Spinal cord (tissue), 9 donors: ENCODE measurements at regions not wholly inside any gene's neighbourhood (a gene's known extent, or its start where the extent isn't known, plus 50 kb on each side); places are given as distances from the start of the nearest gene placed in this dataset.
A peak's percentile ranks its signal among the peaks of the same experiment; 100 is the strongest.

ENCODE experiments used
- DNase-seq, 6 donors: peaks; one replicate each; pipeline versions ENCODE4 v3.0.0 to v3.0.0-alpha.2; 2013 to 2015; ENCODE audit warnings: low spot score in 6 of 6, low read depth in 4 of 6
- H3K27ac ChIP-seq: one replicate; pipeline ENCODE4 v1.5.1; 2013; ENCODE audit warnings: low read depth, low read length, control low read depth
- H3K27me3 ChIP-seq: one replicate; pipeline ENCODE4 v1.6.1; 2013; ENCODE audit warnings: low read length; ENCODE audit not compliant: control insufficient read depth, insufficient read depth
- H3K36me3 ChIP-seq: one replicate; pipeline ENCODE4 v1.6.1; 2013; ENCODE audit warnings: low read length; ENCODE audit not compliant: control insufficient read depth, insufficient read depth
- H3K4me1 ChIP-seq: one replicate; pipeline ENCODE4 v1.6.1; 2013; ENCODE audit warnings: low read length; ENCODE audit not compliant: control insufficient read depth, insufficient read depth
- H3K4me3 ChIP-seq: one replicate; pipeline ENCODE4 v1.5.1; 2013; ENCODE audit warnings: low read depth, low read length, control low read depth
- H3K9me3 ChIP-seq: one replicate; pipeline ENCODE4 v1.6.1; 2013; ENCODE audit warnings: low read length; ENCODE audit not compliant: control insufficient read depth, insufficient read depth
- WGBS: methylation state at CpG from one replicate; pipeline ENCODE4 v1.1.5; 2013; ENCODE audit warnings: missing lambda C conversion rate; ENCODE audit not compliant: insufficient coverage; 5-methylcytosine and 5-hydroxymethylcytosine counted together
- donor health status: healthy.

DNA sequence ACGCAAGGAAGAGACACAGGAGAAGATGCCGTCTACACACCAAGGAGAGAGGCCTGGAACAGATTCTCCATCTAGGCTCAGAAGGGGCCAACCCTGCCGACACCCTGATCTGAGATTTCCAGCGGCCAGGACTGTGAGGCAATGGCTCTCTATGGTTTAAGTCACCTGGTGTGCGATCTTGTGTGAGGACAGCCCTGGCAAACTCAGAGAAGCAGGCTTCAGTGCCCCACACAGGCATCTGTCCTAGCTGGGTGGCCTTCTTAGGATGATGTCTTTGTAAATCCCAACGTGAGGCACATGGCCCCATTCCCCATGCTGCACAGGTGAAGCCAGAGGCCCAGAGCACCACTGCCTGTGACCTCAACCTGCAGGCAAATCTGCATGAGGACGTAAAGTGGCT lies 87.6 kb upstream of the FRMD1 start:
- no peaks in the 10 kb centered on the region for H3K36me3 ChIP-seq
- no peak for DNase-seq
- H3K4me3 ChIP-seq = no peak overlapping the region
- no peak overlapping the region for H3K27ac ChIP-seq
- peaks cover 4% of the 10 kb centered on the region for H3K27me3 ChIP-seq
- H3K4me1 ChIP-seq = peaks cover 3% of the 10 kb centered on the region
- 95% methylated on average over 7 of the region's 7 CpGs for WGBS
- H3K9me3 ChIP-seq = no peaks in the 10 kb centered on the region

- WGBS = 97% methylated on average over 6 of the region's 6 CpGs
- Histone ChIP-seq H3K4me1 (peaks cover 3% of the 10 kb centered on the region), H3K27ac (no peak overlapping the region), H3K4me3 (no peak overlapping the region), H3K36me3 (no peaks in the 10 kb centered on the region), H3K9me3 (no peaks in the 10 kb centered on the region), H3K27me3 (peaks cover 4% of the 10 kb centered on the region)
- no peak for DNase-seq
Measured at GRCh38 chr6:168165891-168166290, 86.9 kb upstream of the FRMD1 start.

- no peaks in the 10 kb centered on the region for H3K36me3 ChIP-seq
- H3K27me3 ChIP-seq = peaks cover 4% of the 10 kb centered on the region
- H3K27ac ChIP-seq = no peak overlapping the region
- no peaks in the 10 kb centered on the region for H3K9me3 ChIP-seq
- WGBS = 76% methylated on average over 3 of the region's 9 CpGs
- peak in 1 of 6 donors; percentile 47 for DNase-seq
- peaks cover 3% of the 10 kb centered on the region for H3K4me1 ChIP-seq
- H3K4me3 ChIP-seq = no peak overlapping the region
Measured at GRCh38 chr6:168165373-168165772, 86.4 kb upstream of the FRMD1 start.

GRCh38 chr6:168164462-168165061 lies 85.5 kb upstream of the FRMD1 start:
- H3K36me3 ChIP-seq = no peaks in the 10 kb centered on the region
- no peak overlapping the region for H3K27ac ChIP-seq
- H3K9me3 ChIP-seq = no peaks in the 10 kb centered on the region
- H3K4me3 ChIP-seq = no peak overlapping the region
- H3K27me3 ChIP-seq = peaks cover 4% of the 10 kb centered on the region
- H3K4me1 ChIP-seq = peaks cover 3% of the 10 kb centered on the region
- DNase-seq = no peak
- WGBS = 88% methylated on average over 6 of the region's 8 CpGs

- H3K36me3 ChIP-seq = no peaks in the 10 kb centered on the region
- H3K27me3 ChIP-seq = peaks cover 4% of the 10 kb centered on the region
- H3K27ac ChIP-seq = peak overlapping the region; percentile 25
- peaks cover 8% of the 10 kb centered on the region for H3K4me1 ChIP-seq
- no peaks in the 10 kb centered on the region for H3K9me3 ChIP-seq
- DNase-seq = peak in 1 of 6 donors; percentile 70
- 55% methylated on average over 8 of the region's 14 CpGs for WGBS
- H3K4me3 ChIP-seq = no peak overlapping the region
Measured at GRCh38 chr6:168163096-168163731, 84.2 kb upstream of the FRMD1 start.

GRCh38 chr6:168162366-168162765 lies 83.4 kb upstream of the FRMD1 start:
- DNase-seq = no peak
- 89% methylated on average over 4 of the region's 6 CpGs for WGBS
- Histone ChIP-seq H3K4me3 (no peak overlapping the region), H3K9me3 (no peaks in the 10 kb centered on the region), H3K27me3 (peaks cover 4% of the 10 kb centered on the region), H3K27ac (no peak overlapping the region), H3K4me1 (peaks cover 15% of the 10 kb centered on the region), H3K36me3 (no peaks in the 10 kb centered on the region)

DNA sequence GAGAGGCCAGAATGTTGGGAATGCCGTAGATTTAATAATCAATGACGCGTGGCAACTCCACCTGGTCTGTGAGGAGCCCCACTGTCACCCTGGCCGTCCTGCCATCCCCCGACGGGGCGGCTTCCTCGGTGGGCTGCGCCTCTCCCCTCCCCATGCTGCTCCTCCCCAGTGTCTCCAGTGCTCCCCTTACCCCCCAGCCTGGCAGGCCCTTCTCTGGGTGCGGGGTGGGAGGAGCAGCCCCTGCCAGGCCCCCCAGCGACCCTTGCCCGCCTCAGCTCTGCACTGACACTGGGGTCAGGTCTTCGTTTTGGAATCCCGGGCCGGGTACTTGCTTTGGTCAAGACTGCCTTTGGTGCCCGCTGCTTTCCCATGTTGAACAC lies 82.3 kb upstream of the FRMD1 start:
- H3K36me3 ChIP-seq = no peaks in the 10 kb centered on the region
- H3K27me3 ChIP-seq = peaks cover 4% of the 10 kb centered on the region
- DNase-seq = no peak
- H3K4me1 ChIP-seq = peaks cover 19% of the 10 kb centered on the region
- no peaks in the 10 kb centered on the region for H3K9me3 ChIP-seq
- no peak overlapping the region for H3K27ac ChIP-seq
- WGBS = 96% methylated on average over 15 of the region's 16 CpGs
- H3K4me3 ChIP-seq = no peak overlapping the region

DNA sequence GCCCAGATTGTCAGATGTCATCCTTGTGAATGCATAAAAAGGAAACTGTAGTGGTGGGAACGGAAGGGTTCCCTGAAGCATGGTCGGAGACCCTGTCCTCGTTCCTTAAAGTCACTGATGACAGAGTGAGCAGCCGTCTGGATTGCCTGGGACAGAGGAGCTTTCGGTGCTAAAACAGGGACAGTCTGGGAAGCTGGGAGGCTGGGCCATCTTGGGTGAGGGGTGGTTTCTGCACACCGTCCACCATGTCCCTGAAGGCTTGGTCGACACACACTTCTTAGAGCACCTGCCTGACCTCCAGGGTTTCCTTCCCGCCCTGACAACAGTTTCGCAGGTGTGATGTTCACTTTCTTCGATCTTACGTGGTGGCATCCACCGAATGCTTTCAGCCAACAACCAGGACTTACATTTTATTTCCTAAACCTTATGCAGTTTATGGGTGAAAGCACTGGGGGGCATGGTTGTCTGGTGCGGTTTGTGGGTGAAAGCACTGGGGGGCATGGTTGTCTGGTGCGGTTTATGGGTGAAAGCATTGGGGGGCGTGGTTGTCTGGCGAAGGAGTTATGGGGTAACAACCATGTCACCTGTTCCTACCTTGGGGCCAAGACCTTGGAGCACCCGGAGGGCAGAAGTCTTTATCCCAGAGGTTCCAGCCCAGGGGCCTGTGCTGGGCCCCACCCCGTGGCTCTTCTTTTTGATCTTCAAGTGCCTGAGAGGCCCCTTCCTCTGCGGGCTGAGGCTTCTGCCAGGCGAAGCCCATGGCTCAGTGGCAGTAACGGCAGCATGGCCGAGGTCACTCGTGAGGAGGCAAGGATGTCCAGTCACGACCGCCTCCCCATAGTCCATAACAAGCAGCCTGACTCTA lies 81.7 kb upstream of the FRMD1 start:
- Histone ChIP-seq H3K4me1 (peaks cover 23% of the 10 kb centered on the region), H3K27me3 (peaks cover 4% of the 10 kb centered on the region)
- 94% methylated on average over 19 of the region's 25 CpGs for WGBS

DNA sequence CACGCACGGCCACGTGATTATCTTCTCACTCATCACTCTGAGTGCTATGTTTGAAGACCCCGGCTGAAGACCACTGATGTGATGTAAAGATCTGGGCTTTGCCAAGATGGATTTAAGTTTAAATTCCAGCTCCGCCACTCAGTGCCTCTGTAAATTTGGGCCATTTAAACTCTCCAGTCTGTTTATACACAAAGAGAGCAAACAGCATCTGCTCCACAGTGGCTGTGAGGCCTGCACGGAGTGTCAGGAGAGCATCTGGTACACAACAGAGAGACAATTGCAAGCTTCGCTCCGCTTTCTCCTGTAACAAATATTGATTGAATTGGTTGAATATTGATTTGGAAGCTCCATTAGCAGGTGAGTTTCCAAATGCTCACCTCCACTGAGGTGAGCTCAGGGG lies 80.5 kb upstream of the FRMD1 start:
- H3K36me3 ChIP-seq = no peaks in the 10 kb centered on the region
- H3K4me3 ChIP-seq = no peak overlapping the region
- H3K27me3 ChIP-seq = peaks cover under 1% of the 10 kb centered on the region
- peaks cover 23% of the 10 kb centered on the region for H3K4me1 ChIP-seq
- no peaks in the 10 kb centered on the region for H3K9me3 ChIP-seq
- H3K27ac ChIP-seq = no peak overlapping the region
- peak in 1 of 6 donors; percentile 72 for DNase-seq
- WGBS = 87% methylated on average over 4 of the region's 8 CpGs

More for the DNA sequence above, 81.7 kb upstream of the FRMD1 start:
- Histone ChIP-seq H3K4me3 (no peak overlapping the region), H3K27ac (no peak overlapping the region), H3K9me3 (no peaks in the 10 kb centered on the region), H3K36me3 (no peaks in the 10 kb centered on the region)
- no peak for DNase-seq
